ENCODE measurements at regions not wholly inside any gene's neighbourhood (a gene's known extent, or its start where the extent isn't known, plus 50 kb on each side); places are given as distances from the start of the nearest gene placed in this dataset.

DNA sequence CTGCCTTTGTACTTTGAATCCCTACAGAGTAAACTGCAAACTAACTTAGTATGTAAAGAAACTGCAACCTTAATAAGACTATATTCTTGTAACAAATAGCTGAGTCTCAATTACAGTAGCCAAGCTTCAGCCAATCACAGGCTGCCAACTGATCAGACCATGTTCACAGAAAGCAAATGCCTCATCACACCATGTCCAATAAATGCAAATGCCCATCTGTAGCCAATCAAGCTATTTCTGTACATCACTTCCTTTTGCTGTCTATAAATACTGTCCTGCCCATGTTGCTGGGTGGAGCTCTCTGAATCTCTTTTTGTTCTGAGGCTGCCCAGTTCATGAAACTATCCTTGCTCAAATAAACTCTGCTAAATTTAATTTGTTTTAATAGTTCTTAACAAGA lies 531.7 kb upstream of the TOM1L1 start:
- Histone ChIP-seq H3K79me2 (ENCODE audit: insufficient read depth, low read length) (no peaks in the 10 kb centered on the region), H3K4me1 (ENCODE audit: control insufficient read depth in 1 of 2, insufficient read depth in 2 of 2, low read length in 2 of 2) (no peaks in the 10 kb centered on the region), H3K27me3 (ENCODE audit: insufficient read depth, low read length) (no peaks in the 10 kb centered on the region), H3K27ac (ENCODE audit: low read depth, low read length) (no peak overlapping the region), H3K4me3 (replicated peaks in 1 of 2; ENCODE audit: low read depth in 1 of 2, low read length in 2 of 2) (no peak overlapping the region), H3K36me3 (ENCODE audit: control insufficient read depth in 1 of 2, insufficient read depth in 2 of 2, low read length in 2 of 2) (no peaks in the 10 kb centered on the region), H2AFZ (ENCODE audit: low read depth, low read length, poor library complexity, severe bottlenecking) (no peak overlapping the region), H3K9ac (ENCODE audit: low read length) (no peak overlapping the region), H3K9me3 (ENCODE audit: control insufficient read depth in 1 of 2, insufficient read depth in 1 of 2, low read depth in 1 of 2, low read length in 2 of 2) (peaks cover 34 to 55% of the 10 kb centered on the region in 2 experiments), H3K4me2 (ENCODE audit: low read length) (no peak overlapping the region), H3K9me2 (ENCODE audit: insufficient read depth) (no peaks in the 10 kb centered on the region), H4K20me1 (ENCODE audit: insufficient read depth) (no peaks in the 10 kb centered on the region)
- no peak for ATAC-seq
- ChIA-PET RAD21 (ENCODE audit: low non-redundant PET in 1 of 2, low total read pairs in 2 of 2, uncharacterized antibody in 2 of 2, unreplicated experiment in 2 of 2) (no interaction called here), CTCF (no interaction called here), POLR2A (no interaction called here)
- no peak for DNase-seq (ENCODE audit: low read depth, low spot score)
- no TSS peak for BruUV-seq (replicated peaks)
- no peak for TF ChIP-seq POLR2A (IDR thresholded peaks at IDR 0.05; ENCODE audit: borderline replicate concordance, extremely low read depth, insufficient read depth, insufficient read length)
- no peak for TF ChIP-seq RAD21 (IDR thresholded peaks at IDR 0.05; ENCODE audit: low read depth)
- no peak for TF ChIP-seq ZNF274 (IDR thresholded peaks at IDR 0.05; ENCODE audit: low read depth, low read length)
- TF ChIP-seq JUND (IDR thresholded peaks at IDR 0.05) = no peak
- no peak for TF ChIP-seq TCF7L2 (IDR thresholded peaks at IDR 0.05; ENCODE audit: borderline replicate concordance, extremely low read depth, insufficient read depth, insufficient read length)
- TF ChIP-seq, protein P1, sequence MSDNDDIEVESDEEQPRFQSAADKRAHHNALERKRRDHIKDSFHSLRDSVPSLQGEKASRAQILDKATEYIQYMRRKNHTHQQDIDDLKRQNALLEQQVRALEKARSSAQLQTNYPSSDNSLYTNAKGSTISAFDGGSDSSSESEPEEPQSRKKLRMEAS (IDR thresholded peaks at IDR 0.05) = no peak
- TF ChIP-seq, protein P2, sequence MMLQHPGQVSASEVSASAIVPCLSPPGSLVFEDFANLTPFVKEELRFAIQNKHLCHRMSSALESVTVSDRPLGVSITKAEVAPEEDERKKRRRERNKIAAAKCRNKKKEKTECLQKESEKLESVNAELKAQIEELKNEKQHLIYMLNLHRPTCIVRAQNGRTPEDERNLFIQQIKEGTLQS (IDR thresholded peaks at IDR 0.05) = no peak
- intact Hi-C loops (cut with micrococcal nuclease) = no loop called here

DNA sequence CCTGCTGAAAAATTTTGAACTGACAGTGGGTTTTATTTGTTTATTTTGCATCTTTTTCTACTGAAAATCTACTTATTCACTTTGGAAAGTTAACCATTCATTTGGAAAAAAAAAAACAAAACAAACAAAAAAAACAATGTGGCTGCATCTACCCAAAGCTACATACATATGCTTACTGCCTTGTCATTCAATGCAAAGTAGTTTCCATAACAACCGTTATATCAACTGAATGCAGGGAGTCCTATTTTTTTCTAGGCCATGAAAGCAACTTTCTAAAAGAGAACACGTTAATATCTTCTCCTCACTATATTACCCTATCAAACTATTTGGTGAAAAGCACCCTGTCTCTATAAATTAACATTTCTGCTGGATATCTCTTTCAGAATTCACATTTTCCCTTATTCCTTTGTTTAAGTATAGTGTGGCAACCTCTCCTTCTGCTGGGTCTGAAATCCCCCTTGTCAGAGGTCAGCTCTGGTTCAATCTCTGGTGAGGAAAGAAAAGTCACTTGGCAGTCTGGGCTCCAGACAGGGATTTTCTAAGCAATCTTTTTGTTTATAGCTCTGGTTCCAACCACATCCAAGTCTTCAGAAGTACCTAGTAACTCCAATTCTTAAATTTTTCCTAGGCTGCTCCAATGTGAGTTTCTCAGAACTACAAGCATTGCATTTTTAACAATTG lies 528.4 kb upstream of the TOM1L1 start:
- DNase-seq (ENCODE audit: low read depth, low spot score) (no peak), ATAC-seq (no peak)
- Histone ChIP-seq H3K9me2 (ENCODE audit: insufficient read depth) (no peaks in the 10 kb centered on the region), H3K4me3 (replicated peaks in 1 of 2; ENCODE audit: low read depth in 1 of 2, low read length in 2 of 2) (no peak overlapping the region), H3K9me3 (ENCODE audit: control insufficient read depth in 1 of 2, insufficient read depth in 1 of 2, low read depth in 1 of 2, low read length in 2 of 2) (peaks cover 32 to 44% of the 10 kb centered on the region in 2 experiments), H3K9ac (ENCODE audit: low read length) (no peak overlapping the region), H3K27ac (ENCODE audit: low read depth, low read length) (no peak overlapping the region), H3K36me3 (ENCODE audit: control insufficient read depth in 1 of 2, insufficient read depth in 2 of 2, low read length in 2 of 2) (no peaks in the 10 kb centered on the region), H3K27me3 (ENCODE audit: insufficient read depth, low read length) (no peaks in the 10 kb centered on the region), H3K4me2 (ENCODE audit: low read length) (no peak overlapping the region), H2AFZ (ENCODE audit: low read depth, low read length, poor library complexity, severe bottlenecking) (no peak overlapping the region), H4K20me1 (ENCODE audit: insufficient read depth) (no peaks in the 10 kb centered on the region), H3K79me2 (ENCODE audit: insufficient read depth, low read length) (no peaks in the 10 kb centered on the region), H3K4me1 (ENCODE audit: control insufficient read depth in 1 of 2, insufficient read depth in 2 of 2, low read length in 2 of 2) (no peaks in the 10 kb centered on the region)
- CTCF ChIA-PET = no interaction called here
- RAD21 ChIA-PET (ENCODE audit: low non-redundant PET in 1 of 2, low total read pairs in 2 of 2, uncharacterized antibody in 2 of 2, unreplicated experiment in 2 of 2) = no interaction called here
- intact Hi-C loops (cut with micrococcal nuclease) = no loop called here
- POLR2A ChIA-PET = no interaction called here
- no TSS peak for BruUV-seq (replicated peaks)
- TF ChIP-seq, protein P3, sequence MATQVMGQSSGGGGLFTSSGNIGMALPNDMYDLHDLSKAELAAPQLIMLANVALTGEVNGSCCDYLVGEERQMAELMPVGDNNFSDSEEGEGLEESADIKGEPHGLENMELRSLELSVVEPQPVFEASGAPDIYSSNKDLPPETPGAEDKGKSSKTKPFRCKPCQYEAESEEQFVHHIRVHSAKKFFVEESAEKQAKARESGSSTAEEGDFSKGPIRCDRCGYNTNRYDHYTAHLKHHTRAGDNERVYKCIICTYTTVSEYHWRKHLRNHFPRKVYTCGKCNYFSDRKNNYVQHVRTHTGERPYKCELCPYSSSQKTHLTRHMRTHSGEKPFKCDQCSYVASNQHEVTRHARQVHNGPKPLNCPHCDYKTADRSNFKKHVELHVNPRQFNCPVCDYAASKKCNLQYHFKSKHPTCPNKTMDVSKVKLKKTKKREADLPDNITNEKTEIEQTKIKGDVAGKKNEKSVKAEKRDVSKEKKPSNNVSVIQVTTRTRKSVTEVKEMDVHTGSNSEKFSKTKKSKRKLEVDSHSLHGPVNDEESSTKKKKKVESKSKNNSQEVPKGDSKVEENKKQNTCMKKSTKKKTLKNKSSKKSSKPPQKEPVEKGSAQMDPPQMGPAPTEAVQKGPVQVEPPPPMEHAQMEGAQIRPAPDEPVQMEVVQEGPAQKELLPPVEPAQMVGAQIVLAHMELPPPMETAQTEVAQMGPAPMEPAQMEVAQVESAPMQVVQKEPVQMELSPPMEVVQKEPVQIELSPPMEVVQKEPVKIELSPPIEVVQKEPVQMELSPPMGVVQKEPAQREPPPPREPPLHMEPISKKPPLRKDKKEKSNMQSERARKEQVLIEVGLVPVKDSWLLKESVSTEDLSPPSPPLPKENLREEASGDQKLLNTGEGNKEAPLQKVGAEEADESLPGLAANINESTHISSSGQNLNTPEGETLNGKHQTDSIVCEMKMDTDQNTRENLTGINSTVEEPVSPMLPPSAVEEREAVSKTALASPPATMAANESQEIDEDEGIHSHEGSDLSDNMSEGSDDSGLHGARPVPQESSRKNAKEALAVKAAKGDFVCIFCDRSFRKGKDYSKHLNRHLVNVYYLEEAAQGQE (IDR thresholded peaks at IDR 0.05; ENCODE audit: low read depth) = no peak
- TF ChIP-seq EZH2phosphoT487 (IDR thresholded peaks at IDR 0.05; ENCODE audit: borderline replicate concordance) (no peak), SRF (IDR thresholded peaks at IDR 0.05; ENCODE audit: low read depth) (no peak), ZFX (IDR thresholded peaks at IDR 0.05) (no peak), JUND (IDR thresholded peaks at IDR 0.05) (no peak), RAD21 (IDR thresholded peaks at IDR 0.05; ENCODE audit: low read depth) (no peak), TCF7L2 (IDR thresholded peaks at IDR 0.05; ENCODE audit: borderline replicate concordance, extremely low read depth, insufficient read depth, insufficient read length) (no peak), SIN3A (IDR thresholded peaks at IDR 0.05; ENCODE audit: low read depth) (no peak), CBX3 (IDR thresholded peaks at IDR 0.05; ENCODE audit: low read depth) (no peak), SP1 (IDR thresholded peaks at IDR 0.05; ENCODE audit: low read depth) (no peak), CEBPB (IDR thresholded peaks at IDR 0.05; ENCODE audit: low read depth) (no peak)
- TF ChIP-seq, protein P4, sequence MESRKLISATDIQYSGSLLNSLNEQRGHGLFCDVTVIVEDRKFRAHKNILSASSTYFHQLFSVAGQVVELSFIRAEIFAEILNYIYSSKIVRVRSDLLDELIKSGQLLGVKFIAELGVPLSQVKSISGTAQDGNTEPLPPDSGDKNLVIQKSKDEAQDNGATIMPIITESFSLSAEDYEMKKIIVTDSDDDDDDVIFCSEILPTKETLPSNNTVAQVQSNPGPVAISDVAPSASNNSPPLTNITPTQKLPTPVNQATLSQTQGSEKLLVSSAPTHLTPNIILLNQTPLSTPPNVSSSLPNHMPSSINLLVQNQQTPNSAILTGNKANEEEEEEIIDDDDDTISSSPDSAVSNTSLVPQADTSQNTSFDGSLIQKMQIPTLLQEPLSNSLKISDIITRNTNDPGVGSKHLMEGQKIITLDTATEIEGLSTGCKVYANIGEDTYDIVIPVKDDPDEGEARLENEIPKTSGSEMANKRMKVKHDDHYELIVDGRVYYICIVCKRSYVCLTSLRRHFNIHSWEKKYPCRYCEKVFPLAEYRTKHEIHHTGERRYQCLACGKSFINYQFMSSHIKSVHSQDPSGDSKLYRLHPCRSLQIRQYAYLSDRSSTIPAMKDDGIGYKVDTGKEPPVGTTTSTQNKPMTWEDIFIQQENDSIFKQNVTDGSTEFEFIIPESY (IDR thresholded peaks at IDR 0.05; ENCODE audit: extremely low read depth, insufficient replicate concordance, low read length) = no peak
